IMR-90 (cell line): ENCODE measurements at regions not wholly inside any gene's neighbourhood (a gene's known extent, or its start where the extent isn't known, plus 50 kb on each side); places are given as distances from the start of the nearest gene placed in this dataset.

Source experiments
- ATAC-seq: fragments of 200-7000 bp; cut with Tn5 transposase; 2 replicates; pipeline ENCODE4 v1.9.1; 2020; ENCODE audit warnings: low read depth, mild to moderate bottlenecking, moderate library complexity
- BruUV-seq: library from RNA; stranded (reverse); fragments of 400-500 nt; replicated peaks from 2 replicates; lab custom pipeline; 2021; lab: Mats Ljungman, UMichigan
- CTCF ChIA-PET: fragments of 300-600 bp; formaldehyde crosslinking; extraction: SDS; loops from one replicate; lab custom pipeline; 2021; ENCODE audit warnings: antibody characterized with exemption; lab: Yijun Ruan, JAX
- POLR2A ChIA-PET: fragments of 300-600 bp; sonication (Branson Sonifier 250); formaldehyde crosslinking; loops from one replicate; lab custom pipeline; 2022; ENCODE audit warnings: antibody characterized with exemption; ENCODE audit not compliant: unreplicated experiment; lab: Charles Lee
- DNase-seq: peaks from one replicate; pipeline ENCODE4 v3.0.0; 2013
- H2AFZ ChIP-seq: replicated peaks from 2 replicates; pipeline ENCODE3; 2013; ENCODE audit warnings: low read length, mild to moderate bottlenecking; ENCODE audit not compliant: poor library complexity
- H2AK5ac ChIP-seq: 2 replicates; pipeline ENCODE4 v1.6.1; 2013; ENCODE audit warnings: low read depth, low read length, inconsistent platforms
- H2AK9ac ChIP-seq: replicated peaks from 2 replicates; pipeline ENCODE3; 2013; ENCODE audit warnings: mild to moderate bottlenecking, low read depth, low read length, moderate library complexity; ENCODE audit not compliant: poor library complexity
- H2BK120ac ChIP-seq: 2 replicates; pipeline ENCODE4 v1.6.1; 2013; ENCODE audit warnings: low read depth, low read length, inconsistent platforms
- H2BK15ac ChIP-seq: 3 replicates; pipeline ENCODE4 v1.6.1; 2013; ENCODE audit warnings: low read depth, low read length, inconsistent platforms
- H2BK20ac ChIP-seq: 2 replicates; pipeline ENCODE4 v1.6.1; 2013; ENCODE audit warnings: low read depth, mild to moderate bottlenecking, inconsistent platforms, low read length, moderate library complexity
- H2BK5ac ChIP-seq: 2 replicates; pipeline ENCODE4 v1.6.1; 2013; ENCODE audit warnings: mild to moderate bottlenecking, low read depth, low read length, inconsistent platforms; ENCODE audit not compliant: poor library complexity, severe bottlenecking
- H3K14ac ChIP-seq: replicated peaks from 2 replicates; pipeline ENCODE4 v1.6.1; 2013; ENCODE audit warnings: low read depth, low read length, inconsistent platforms
- H3K18ac ChIP-seq: 2 replicates; pipeline ENCODE4 v1.6.1; 2013; ENCODE audit warnings: low read depth, low read length, control low read depth
- H3K23ac ChIP-seq: 2 replicates; pipeline ENCODE4 v1.6.1; 2013; ENCODE audit warnings: low read depth, low read length, inconsistent platforms
- H3K27ac ChIP-seq: 2 replicates; pipeline ENCODE4 v1.5.1; 2013; ENCODE audit warnings: mild to moderate bottlenecking, control low read depth, low read length; ENCODE audit not compliant: insufficient read depth
- H3K27me3 ChIP-seq: 2 replicates; pipeline ENCODE4 v1.6.1; 2013; ENCODE audit warnings: low read length; ENCODE audit not compliant: control insufficient read depth, insufficient read depth
- H3K36me3 ChIP-seq: 2 replicates; pipeline ENCODE4 v1.6.1; 2013; ENCODE audit warnings: low read length, mixed read lengths; ENCODE audit not compliant: control insufficient read depth, insufficient read depth
- H3K4ac ChIP-seq: 2 replicates; pipeline ENCODE4 v1.6.1; 2013; ENCODE audit warnings: low read depth, low read length, inconsistent platforms
- H3K4me1 ChIP-seq: 2 replicates; pipeline ENCODE4 v1.6.1; 2013; ENCODE audit warnings: low read length, mixed read lengths; ENCODE audit not compliant: control insufficient read depth, insufficient read depth
- H3K4me2 ChIP-seq: 2 replicates; pipeline ENCODE4 v1.6.1; 2013; ENCODE audit warnings: low read depth, mild to moderate bottlenecking, control low read depth, low read length, moderate library complexity
- H3K4me3 ChIP-seq: 2 replicates; pipeline ENCODE4 v1.5.1; 2013; ENCODE audit warnings: low read depth, mild to moderate bottlenecking, control low read depth, low read length, moderate library complexity; ENCODE audit not compliant: insufficient read depth
- H3K56ac ChIP-seq: 2 replicates; pipeline ENCODE4 v1.6.1; 2013; ENCODE audit warnings: low read length, inconsistent platforms; ENCODE audit not compliant: insufficient read depth; ENCODE audit errors: extremely low read depth
- H3K79me1 ChIP-seq, 2 experiments: 2 replicates each; pipeline ENCODE4 v1.6.1; 2013; ENCODE audit warnings: low read length in 2 of 2, inconsistent platforms in 1 of 2, low read depth in 1 of 2
- H3K9ac ChIP-seq: 2 replicates; pipeline ENCODE4 v1.6.1; 2013; ENCODE audit warnings: low read depth, low read length, control low read depth
- H3K9me1 ChIP-seq: 2 replicates; pipeline ENCODE4 v1.6.1; 2013; ENCODE audit warnings: low read length, inconsistent platforms; ENCODE audit not compliant: insufficient read depth
- H3K9me3 ChIP-seq: 2 replicates; pipeline ENCODE4 v1.6.1; 2013; ENCODE audit warnings: low read length; ENCODE audit not compliant: control insufficient read depth, insufficient read depth
- H4K20me1 ChIP-seq: 2 replicates; pipeline ENCODE4 v1.6.1; 2013; ENCODE audit warnings: low read length, inconsistent platforms; ENCODE audit not compliant: insufficient read depth
- H4K5ac ChIP-seq: 2 replicates; pipeline ENCODE4 v1.6.1; 2013; ENCODE audit warnings: mild to moderate bottlenecking, low read depth, low read length, control low read depth
- H4K8ac ChIP-seq, 2 experiments: 2 replicates each; pipeline ENCODE4 v1.6.1; 2013; ENCODE audit warnings: low read depth in 2 of 2, low read length in 2 of 2, control low read depth in 1 of 2, inconsistent platforms in 1 of 2
- H4K91ac ChIP-seq: 2 replicates; pipeline ENCODE4 v1.6.1; 2013; ENCODE audit warnings: low read depth, low read length, inconsistent platforms; ENCODE audit not compliant: insufficient read depth
- BHLHE40 ChIP-seq: fragments of 150-350 bp; IDR thresholded peaks from 2 replicates; pipeline ENCODE4 v1.6.1; 2016; ENCODE audit warnings: mild to moderate bottlenecking, low read depth, low read length
- FOS ChIP-seq: fragments of 150-350 bp; IDR thresholded peaks from 2 replicates; pipeline ENCODE4 v1.6.1; 2016; ENCODE audit warnings: low read depth, low read length
- MXI1 ChIP-seq: IDR thresholded peaks from 2 replicates; pipeline ENCODE4 v1.6.1; 2012; ENCODE audit warnings: low read depth, mild to moderate bottlenecking, low read length, moderate library complexity, borderline replicate concordance
- POLR2A ChIP-seq: IDR thresholded peaks from 2 replicates; pipeline ENCODE4 v1.6.1; 2012; ENCODE audit warnings: mild to moderate bottlenecking, low read depth, low read length
- RCOR1 ChIP-seq: IDR thresholded peaks from 2 replicates; pipeline ENCODE4 v1.6.1; 2012; ENCODE audit warnings: mild to moderate bottlenecking, low read length, improper control_type of control experiment; ENCODE audit not compliant: insufficient replicate concordance
- WGBS, 2 experiments: methylation state at CpG; one replicate each; pipeline versions ENCODE4 v1.1.5 to v1.1.7; 2013; ENCODE audit warnings: missing lambda C conversion rate in 2 of 2; ENCODE audit not compliant: insufficient read length in 1 of 2; ENCODE audit errors: extremely low coverage in 2 of 2; 5-methylcytosine and 5-hydroxymethylcytosine counted together
- dilution Hi-C: fragments of 300-500 bp; cut with HindIII; formaldehyde crosslinking; loops from one replicate; pipeline ENCODE4 v1.14.3; 2018; ENCODE audit warnings: low sequenced_read_pairs; ENCODE audit not compliant: unreplicated experiment
- in situ Hi-C: fragments of 300-500 bp; cut with MboI; formaldehyde crosslinking; loops from 3 replicates; pipeline ENCODE4 v1.14.3; 2019; ENCODE audit warnings: low sequenced_read_pairs, inconsistent platforms, mixed read lengths
- intact Hi-C: fragments of 100-400 bp; cut with micrococcal nuclease; formaldehyde crosslinking; loops from 2 replicates; pipeline ENCODE4 v1.10.0; 2022

GRCh38 chr11:87957961-87958360 is 217.3 kb downstream of the RAB38 start:
- Histone ChIP-seq H4K8ac (no peak overlapping the region), H3K4me2 (no peak overlapping the region), H3K9me3 (no peaks in the 10 kb centered on the region), H2AFZ (no peak overlapping the region), H3K4me3 (no peak overlapping the region), H3K27me3 (no peaks in the 10 kb centered on the region), H2AK5ac (no peak overlapping the region), H2BK120ac (no peak overlapping the region), H2BK15ac (no peak overlapping the region), H4K20me1 (no peaks in the 10 kb centered on the region), H2BK20ac (no peak overlapping the region), H2AK9ac (no peak overlapping the region), H2BK5ac (no peak overlapping the region), H4K5ac (no peak overlapping the region), H3K4me1 (no peaks in the 10 kb centered on the region), H3K56ac (no peak overlapping the region), H3K27ac (no peak overlapping the region), H3K23ac (no peak overlapping the region), H3K79me1 (no peaks in the 10 kb centered on the region), H4K91ac (no peak overlapping the region), H3K4ac (no peak overlapping the region), H3K9ac (no peak overlapping the region), H3K14ac (no peak overlapping the region), H3K36me3 (no peaks in the 10 kb centered on the region), H3K18ac (no peak overlapping the region), H3K9me1 (no peaks in the 10 kb centered on the region)
- WGBS, 2 experiments: no CpG with 5 or more reads among the region's 4 CpGs
- BruUV-seq: no TSS peak
- no peak for TF ChIP-seq POLR2A
- TF ChIP-seq MXI1: no peak
- TF ChIP-seq FOS: no peak
- TF ChIP-seq RCOR1: no peak
- no peak for TF ChIP-seq BHLHE40
- CTCF ChIA-PET: no interaction called here
- ATAC-seq (no peak), DNase-seq (no peak)
- in situ Hi-C loops (loop anchor here (25.0 kb wide), 1 partner anchor 596 kb away; no protein-coding TSS in a partner anchor), dilution Hi-C loops (no loop called here), intact Hi-C loops (no loop called here)
- POLR2A ChIA-PET: no interaction called here
